UCSD-AML1 (cell line): ENCODE measurements at regions not wholly inside any gene's neighbourhood (a gene's known extent, or its start where the extent isn't known, plus 50 kb on each side); places are given as distances from the start of the nearest gene placed in this dataset.

Experiments
- DNase-seq: peaks from one replicate; lab custom pipeline; 2025; ENCODE audit not compliant: unreplicated experiment; lab: John Stamatoyannopoulos, UW

GRCh38 chr15:70313099-70314017, 215.6 kb upstream of the TLE3 start:
- no peak for DNase-seq

- DNase-seq = no peak
Observed at GRCh38 chr15:70311821-70312220, 214.1 kb upstream of the TLE3 start.

- DNase-seq = no peak
Observed at GRCh38 chr15:70309716-70310115, 212.0 kb upstream of the TLE3 start.

GRCh38 chr15:70308735-70309434, 211.2 kb upstream of the TLE3 start:
- no peak for DNase-seq

GRCh38 chr15:70308011-70308734, 210.5 kb upstream of the TLE3 start:
- peak; percentile 51 for DNase-seq

- DNase-seq = no peak
Observed at GRCh38 chr15:70306582-70306981, 208.9 kb upstream of the TLE3 start.

- DNase-seq = no peak
Observed at GRCh38 chr15:70306081-70306480, 208.4 kb upstream of the TLE3 start.

GRCh38 chr15:70303981-70304380, 206.3 kb upstream of the TLE3 start:
- no peak for DNase-seq

GRCh38 chr15:70302360-70302759, 204.6 kb upstream of the TLE3 start:
- DNase-seq = no peak

- no peak for DNase-seq
Observed at GRCh38 chr15:70301396-70301795, 203.7 kb upstream of the TLE3 start.

GRCh38 chr15:70299931-70300869, 202.5 kb upstream of the TLE3 start:
- no peak for DNase-seq

GRCh38 chr15:70297465-70298058, 199.8 kb upstream of the TLE3 start:
- no peak for DNase-seq

- DNase-seq = no peak
Observed at GRCh38 chr15:70294731-70295305, 197.1 kb upstream of the TLE3 start.

- no peak for DNase-seq
Observed at GRCh38 chr15:70293591-70294470, 196.1 kb upstream of the TLE3 start.

GRCh38 chr15:70293138-70293537, 195.4 kb upstream of the TLE3 start:
- no peak for DNase-seq

- DNase-seq = no peak
Observed at GRCh38 chr15:70292076-70292760, 194.5 kb upstream of the TLE3 start.

- no peak for DNase-seq
Observed at GRCh38 chr15:70291305-70292075, 193.8 kb upstream of the TLE3 start.
